Testis (tissue), 2 donors: ENCODE measurements at regions not wholly inside any gene's neighbourhood (a gene's known extent, or its start where the extent isn't known, plus 50 kb on each side); places are given as distances from the start of the nearest gene placed in this dataset.

Experiments used
- CTCF ChIP-seq, 3 experiments: fragments of 450-650 bp in 2 of 3; fragments of 200-600 bp in 1 of 3; sonication (generic) in 1 of 3; IDR thresholded peaks; one replicate each; pipeline ENCODE4 v1.5.1; 2016 to 2019; ENCODE audit warnings: antibody characterized with exemption in 3 of 3, mild to moderate bottlenecking in 2 of 3, moderate library complexity in 1 of 3
- POLR2A ChIP-seq: fragments of 450-650 bp; IDR thresholded peaks from one replicate; pipeline ENCODE4 v1.6.1; 2017; ENCODE audit warnings: antibody characterized with exemption, mild to moderate bottlenecking, moderate library complexity

GRCh38 chr12:60172266-60173211 lies 576.7 kb downstream of the SLC16A7 start:
- no peak for TF ChIP-seq CTCF (IDR thresholded peaks at IDR 0.05)
- TF ChIP-seq POLR2A, result no peak
